GM19395 (cell line): ENCODE measurements at regions not wholly inside any gene's neighbourhood (a gene's known extent, or its start where the extent isn't known, plus 50 kb on each side); places are given as distances from the start of the nearest gene placed in this dataset.
"Not testable (repeated sequence)": the region's sequence is repeated elsewhere in the genome, so short reads cannot be mapped to it uniquely, and the experiment has no call there.

ENCODE experiments used
- ATAC-seq: cut with Tn5 transposase; IDR thresholded peaks from one replicate; pipeline ENCODE4 v1.9.1; 2021; ENCODE audit warnings: mild to moderate bottlenecking, moderate library complexity; ENCODE audit not compliant: unreplicated experiment

DNA sequence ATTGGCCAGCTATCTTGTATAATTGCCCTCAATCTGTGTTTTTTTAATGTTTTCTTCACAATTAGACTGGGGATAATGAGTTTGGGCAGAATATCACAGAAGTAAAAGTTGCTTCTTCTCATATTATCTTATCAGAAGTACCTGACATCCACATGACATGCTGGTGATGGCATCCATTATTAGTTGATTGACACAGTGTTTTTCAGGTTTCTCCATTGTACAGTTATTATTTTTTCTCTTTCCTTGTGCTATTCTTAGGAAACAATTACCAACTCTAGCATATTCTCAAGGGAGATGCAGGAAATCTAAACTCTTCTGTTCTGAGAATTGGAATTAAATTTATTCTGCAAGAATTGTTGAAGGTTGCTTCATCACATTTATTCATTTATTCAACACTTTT is 1000.1 kb upstream of the LCORL start:
- ATAC-seq: no peak

DNA sequence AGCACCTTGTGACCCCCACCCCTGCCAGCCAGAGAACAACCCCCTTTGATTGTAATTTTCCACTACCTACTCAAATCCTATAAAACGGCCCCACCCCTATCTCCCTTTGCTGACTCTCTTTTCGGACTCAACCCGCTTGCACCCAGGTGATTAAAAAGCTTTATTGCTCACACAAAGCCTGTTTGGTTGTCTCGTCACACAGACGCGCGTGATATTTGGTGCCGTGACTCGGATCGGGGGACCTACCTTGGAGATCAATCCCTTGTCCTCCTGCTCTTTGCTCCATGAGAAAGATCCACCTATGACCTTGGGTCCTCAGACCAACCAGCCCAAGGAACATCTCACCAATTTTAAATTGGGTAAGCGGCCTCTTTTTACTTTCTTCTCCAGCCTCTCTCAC is 995.0 kb upstream of the LCORL start:
- ATAC-seq: not testable (repeated sequence)

GRCh38 chr4:19014594-19014993 is 993.0 kb upstream of the LCORL start:
- no peak for ATAC-seq

- ATAC-seq: no peak
Measured at GRCh38 chr4:19010761-19011160, 989.2 kb upstream of the LCORL start.

GRCh38 chr4:19009881-19010280 is 988.3 kb upstream of the LCORL start:
- ATAC-seq: no peak

- ATAC-seq: no peak
Measured at GRCh38 chr4:19005211-19005610, 983.7 kb upstream of the LCORL start.

- ATAC-seq: no peak
Measured at GRCh38 chr4:19002170-19002569, 980.6 kb upstream of the LCORL start.

GRCh38 chr4:18999595-18999994 is 978.0 kb upstream of the LCORL start:
- ATAC-seq: no peak

DNA sequence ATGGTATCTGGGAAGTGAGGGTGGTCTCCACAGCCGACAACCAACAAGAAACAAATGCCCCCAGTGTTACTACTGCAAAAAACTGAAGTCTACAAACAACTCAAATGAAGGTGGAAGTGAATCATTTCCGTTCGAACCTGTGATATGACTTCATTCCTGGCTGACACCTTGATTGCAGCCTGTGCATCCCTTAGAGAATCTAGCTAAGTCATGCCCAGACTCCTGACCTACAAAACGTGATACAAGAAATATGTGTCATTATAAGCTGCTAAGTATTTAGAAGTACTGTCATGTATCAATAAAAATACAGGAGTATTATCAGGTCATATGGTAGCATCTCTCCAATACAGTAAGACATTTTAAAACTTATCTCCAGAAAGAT is 959.7 kb upstream of the LCORL start:
- no peak for ATAC-seq

- ATAC-seq: peak; percentile 93
Measured at GRCh38 chr4:18980516-18981233, 959.1 kb upstream of the LCORL start.

- ATAC-seq: no peak
Measured at GRCh38 chr4:18976884-18977283, 955.3 kb upstream of the LCORL start.

DNA sequence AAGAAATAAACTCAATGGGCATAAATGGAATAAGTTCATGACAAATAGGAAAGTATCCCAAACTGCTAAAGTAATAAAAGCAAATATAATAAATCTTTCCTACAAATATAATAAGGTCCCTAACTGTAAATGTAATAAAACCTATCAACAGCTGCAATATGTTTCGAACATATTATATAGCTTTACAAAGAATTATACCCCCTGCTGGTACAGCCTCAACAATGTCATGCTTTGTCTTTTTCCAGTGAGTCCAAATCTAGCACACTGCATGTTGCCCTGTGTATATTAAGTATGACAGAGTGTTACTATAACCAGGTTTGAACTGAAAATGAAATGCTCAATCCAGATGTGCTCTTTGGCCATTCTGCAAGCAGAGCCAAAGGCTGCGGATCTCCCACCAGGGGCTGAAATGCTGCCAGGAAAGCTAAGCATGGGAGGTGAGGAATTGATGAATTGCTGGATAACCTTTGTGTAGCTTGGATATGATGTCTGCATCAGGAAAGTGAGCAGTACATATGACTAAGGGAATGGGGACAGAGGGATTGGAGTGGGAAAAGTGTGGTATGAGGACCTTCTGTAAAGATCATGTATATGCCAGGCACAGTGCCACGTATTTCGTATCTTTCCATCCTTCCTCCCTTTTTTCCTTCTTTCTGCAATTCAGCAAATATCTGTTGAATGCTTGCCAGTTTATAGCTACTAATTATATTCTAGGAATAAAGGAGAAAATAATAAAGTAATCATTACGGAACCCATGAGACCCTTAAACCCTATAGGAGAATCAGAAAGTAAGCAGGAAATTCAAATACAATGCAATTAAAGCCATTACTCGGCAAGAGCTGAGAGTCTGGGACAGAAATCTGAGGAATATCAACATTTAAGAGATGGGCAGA is 954.6 kb upstream of the LCORL start:
- no peak for ATAC-seq

DNA sequence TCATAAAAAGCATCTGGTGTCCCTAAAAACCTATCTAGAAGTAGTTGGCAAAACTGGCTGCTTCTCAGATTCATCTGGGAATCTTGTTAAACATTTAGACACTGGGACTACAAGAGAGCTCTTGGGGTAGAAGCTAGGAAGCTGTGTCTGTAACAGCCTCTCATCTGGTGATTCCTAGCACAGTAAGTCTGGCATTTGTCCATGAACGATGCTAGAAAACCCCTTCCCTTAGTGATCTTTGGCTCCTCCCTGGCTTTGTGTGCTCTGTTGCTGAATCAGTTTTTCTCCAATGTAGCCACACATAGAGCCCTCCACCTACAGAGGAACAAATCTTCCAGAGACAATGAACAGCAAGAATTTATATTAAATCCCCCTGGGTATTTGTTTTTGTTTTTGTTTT is 951.7 kb upstream of the LCORL start:
- ATAC-seq: no peak

- no peak for ATAC-seq
Measured at GRCh38 chr4:18961879-18962278, 940.3 kb upstream of the LCORL start.

GRCh38 chr4:18961266-18961665 is 939.7 kb upstream of the LCORL start:
- no peak for ATAC-seq

DNA sequence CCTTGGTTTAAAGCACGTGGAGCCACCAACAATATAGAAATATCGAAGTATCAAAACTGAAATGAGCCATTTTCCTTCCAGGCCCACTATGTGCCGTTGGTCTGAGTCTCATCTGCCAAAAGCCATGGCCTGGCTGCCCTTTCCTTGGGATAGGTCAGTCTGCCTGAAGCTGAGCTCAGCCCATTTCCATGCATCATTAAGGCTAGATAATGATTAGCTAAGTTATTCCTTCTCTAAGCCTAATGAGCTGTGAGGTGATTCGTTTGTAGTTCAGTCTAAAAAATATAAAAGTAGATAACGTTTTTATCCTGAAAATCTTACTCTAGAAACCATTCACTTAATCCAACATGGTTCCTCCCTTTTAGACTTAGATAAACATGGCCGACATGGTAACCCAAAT is 936.2 kb upstream of the LCORL start:
- no peak for ATAC-seq

DNA sequence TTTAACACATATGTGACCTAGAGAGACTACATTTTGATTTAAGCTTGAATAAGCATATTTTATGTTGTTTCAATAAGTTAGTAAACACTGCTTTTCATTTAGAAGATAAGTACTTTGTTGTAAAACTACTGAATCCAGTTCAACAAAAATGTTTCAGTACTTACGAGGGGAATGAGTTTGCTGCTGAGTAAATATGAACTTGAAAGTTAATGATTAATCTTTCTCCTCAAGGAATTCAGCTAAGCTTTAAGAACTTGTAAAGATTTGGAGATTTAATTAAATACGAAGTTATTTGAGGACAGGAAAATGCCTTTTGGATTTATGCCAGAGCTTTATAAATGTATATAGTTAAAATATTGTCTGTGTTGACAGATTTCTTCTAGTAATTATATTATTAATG is 933.0 kb upstream of the LCORL start:
- no peak for ATAC-seq

DNA sequence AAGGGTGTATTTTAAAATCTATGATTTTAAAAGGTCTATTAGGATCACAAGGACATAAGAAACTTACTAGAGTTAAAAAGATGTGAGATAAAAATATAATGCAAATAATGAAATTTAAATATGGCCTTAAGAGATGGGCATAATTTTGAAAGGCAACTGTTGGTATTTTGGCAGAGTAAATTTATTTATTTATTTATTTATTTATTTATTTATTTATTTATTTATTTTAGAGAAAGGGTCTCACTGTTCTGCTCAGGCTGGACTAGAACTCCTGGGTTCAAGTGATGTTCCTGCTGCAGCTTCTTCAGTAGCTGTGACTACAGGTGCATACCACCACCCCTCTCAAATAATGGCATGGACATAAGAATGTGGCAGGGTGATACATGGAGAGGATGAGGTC is 932.1 kb upstream of the LCORL start:
- ATAC-seq: no peak

GRCh38 chr4:18945464-18945863 is 923.9 kb upstream of the LCORL start:
- ATAC-seq: no peak

- ATAC-seq: no peak
Measured at GRCh38 chr4:18942874-18943273, 921.3 kb upstream of the LCORL start.

DNA sequence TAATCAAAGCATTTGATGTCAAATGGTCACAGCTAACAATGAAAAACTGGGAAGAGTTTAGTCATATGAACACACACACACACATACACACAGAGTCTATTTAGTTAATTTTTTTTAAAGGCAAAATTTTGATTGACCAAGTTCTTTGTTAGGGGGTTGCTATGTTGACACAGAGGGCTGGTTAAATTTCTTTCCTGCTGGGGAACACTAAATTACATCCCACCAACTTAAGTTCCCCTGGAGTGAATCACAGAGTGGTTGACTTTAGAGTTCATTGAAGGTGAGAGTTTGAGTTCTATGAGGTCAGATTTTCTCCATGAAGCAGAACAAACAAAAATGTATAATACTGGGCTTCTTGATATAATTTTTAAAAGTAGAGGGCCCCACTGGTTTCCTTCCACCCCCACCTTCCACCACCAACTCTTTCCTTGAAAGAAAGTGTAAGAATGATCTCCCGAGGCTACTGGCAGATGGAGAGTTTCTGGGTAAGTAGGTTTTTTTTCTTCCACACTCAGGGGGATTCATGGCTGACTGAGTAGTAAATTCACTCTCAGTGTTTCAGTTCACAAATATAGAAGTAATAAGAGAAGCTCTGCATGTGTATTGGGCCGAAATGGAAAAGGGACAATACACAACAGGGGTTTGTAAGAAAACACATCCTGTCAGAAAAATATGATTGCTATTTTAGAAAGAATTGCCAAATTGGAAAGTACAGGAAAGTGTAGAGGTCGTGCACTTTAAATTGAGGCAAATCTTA is 917.0 kb upstream of the LCORL start:
- ATAC-seq: no peak

DNA sequence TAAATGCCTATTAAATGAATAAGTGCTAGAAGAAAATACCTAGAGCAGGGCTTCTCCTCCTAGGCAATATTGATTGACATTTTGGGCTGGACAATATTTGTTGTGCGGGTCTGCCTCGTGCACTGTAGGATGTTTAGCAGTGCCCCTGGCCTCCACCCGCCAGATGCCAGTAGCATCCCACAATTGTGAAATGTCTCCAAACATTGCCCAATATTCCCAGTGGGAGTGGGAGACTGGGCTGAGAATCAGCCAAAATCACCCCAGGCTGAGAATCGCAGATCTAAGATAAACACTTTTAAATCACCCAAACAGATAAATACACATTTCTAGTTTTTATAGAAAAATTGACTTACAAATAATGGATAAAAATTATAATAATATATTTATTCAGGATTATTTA is 916.2 kb upstream of the LCORL start:
- no peak for ATAC-seq
